Heart left ventricle (tissue), 16 donors: ENCODE measurements at regions not wholly inside any gene's neighbourhood (a gene's known extent, or its start where the extent isn't known, plus 50 kb on each side); places are given as distances from the start of the nearest gene placed in this dataset.
"Not testable (repeated sequence)": the region's sequence is repeated elsewhere in the genome, so short reads cannot be mapped to it uniquely, and the experiment has no call there.

ENCODE experiments used
- ATAC-seq, 4 donors: fragments of 200-7000 bp; cut with Tn5 transposase; one replicate each; pipeline ENCODE4 v1.9.1; 2020 to 2022; ENCODE audit warnings: moderate library complexity in 4 of 4, mild to moderate bottlenecking in 3 of 4, moderate number of reproducible peaks in 1 of 4
- DNase-seq, 5 donors: peaks; one replicate each; pipeline ENCODE4 v3.0.0-alpha.2; 2020
- H3K27ac ChIP-seq, 12 donors: fragments of 200-600 bp; sonication (generic) in 4 of 12; one replicate each; pipeline versions ENCODE4 v1.5.0 to v1.8.0; 2016 to 2022; ENCODE audit warnings: mild to moderate bottlenecking in 2 of 12
- H3K27me3 ChIP-seq, 9 donors: fragments of 200-600 bp; sonication (generic) in 2 of 9; one replicate each; pipeline versions ENCODE4 v1.5.1 to v1.8.0; 2016 to 2022; ENCODE audit warnings: mild to moderate bottlenecking in 3 of 9
- H3K36me3 ChIP-seq, 9 donors: fragments of 200-600 bp; sonication (generic) in 2 of 9; one replicate each; pipeline versions ENCODE4 v1.5.0 to v1.8.0; 2018 to 2022; ENCODE audit warnings: mild to moderate bottlenecking in 2 of 9
- H3K4me1 ChIP-seq, 12 donors: fragments of 200-600 bp; sonication (generic) in 4 of 12; one replicate each; pipeline versions ENCODE4 v1.5.0 to v1.8.0; 2016 to 2022; ENCODE audit warnings: mild to moderate bottlenecking in 3 of 12
- H3K4me3 ChIP-seq, 12 donors: fragments of 200-600 bp; sonication (generic) in 4 of 12; one replicate each; pipeline versions ENCODE4 v1.5.0 to v1.8.0; 2017 to 2022; ENCODE audit warnings: mild to moderate bottlenecking in 9 of 12, moderate library complexity in 4 of 12
- H3K9me3 ChIP-seq, 12 donors: fragments of 200-600 bp; sonication (generic) in 4 of 12; one replicate each; pipeline versions ENCODE4 v1.5.0 to v1.8.0; 2016 to 2022; ENCODE audit warnings: mild to moderate bottlenecking in 1 of 12
- CTCF ChIP-seq, 12 donors: fragments of 200-600 bp; sonication (generic) in 4 of 12; IDR thresholded peaks; one replicate each; pipeline versions ENCODE4 v1.5.0 to v1.8.0; 2018 to 2022; ENCODE audit warnings: antibody characterized with exemption in 12 of 12, mild to moderate bottlenecking in 5 of 12
- POLR2A ChIP-seq, 2 donors: fragments of 450-650 bp; IDR thresholded peaks; one replicate each; pipeline ENCODE4 v1.6.1; 2017; ENCODE audit warnings: antibody characterized with exemption in 2 of 2, mild to moderate bottlenecking in 2 of 2, moderate library complexity in 2 of 2
- WGBS, 4 donors: extraction: QIAGEN DNeasy Blood & Tissue Kit in 2 of 4; methylation state at CpG; one replicate each; pipeline versions ENCODE4 v1.1.5 to v1.1.7; 2013 to 2018; 5-methylcytosine and 5-hydroxymethylcytosine counted together
- intact Hi-C, 10 donors: fragments of 100-400 bp; cut with DNase I; formaldehyde crosslinking; loops; one replicate each; pipeline versions ENCODE4 v1.11.1 to v1.14.2; 2022
- donor health status: ischemic (EF 13 %, LVEDD 7.1; RV severe dilation, severe dysfunction).
- donor health status: healthy with polysubstance abuse.
- donor health status: DM: no; HTN: yes; CAD: no.
- donor health status: DM: no; HTN: no; CAD: no.
- donor health status: ischemic (EF 25% LVEDD 6.9; RV normal size, moderate dysfunction).
- donor health status: ischemic (EF 25% LVEDD 5.7; RV mildly dilated, moderate dysfunction).
- donor health status: healthy.
- donor health status: DM: yes; HTN: yes; CAD: no.
- donor health status: ischemic (EF 35%, LVEDD 5.7; RV mildly dilated, moderate dysfunction).
- donor health status: nonischemic (EF 11% LVEDD 7.7; RV severe dilation, severe dysfunction).
- donor health status: DM: yes; HTN: yes; CAD: no.
- donor health status: PGD.
- donor health status: ischemic (EF 29% LVEDD 5.4; RV normal size, mild dysfunction).
- donor health status: nonischemic (EF 23%, LVEDD 6.1; RV moderate dilation, normal function).

- no peak for TF ChIP-seq CTCF (IDR thresholded peaks at IDR 0.05)
- no peak for TF ChIP-seq POLR2A (IDR thresholded peaks at IDR 0.05)
- WGBS, 4 donors = 65 to 77% (median 71%) methylated on average over 3 to 6 of the region's 6 CpGs
- H3K36me3 ChIP-seq = no peaks in the 10 kb centered on the region
- no peak for DNase-seq
- no peaks in the 10 kb centered on the region for H3K9me3 ChIP-seq
- no peak overlapping the region for H3K4me3 ChIP-seq
- no peak overlapping the region for H3K27ac ChIP-seq
- intact Hi-C loops = no loop called here
- no peaks in the 10 kb centered on the region for H3K4me1 ChIP-seq
- no peak for ATAC-seq
- no peaks in the 10 kb centered on the region for H3K27me3 ChIP-seq
Measured at GRCh38 chr9:65449423-65449822, 164.4 kb upstream of the FOXD4L5 start.

GRCh38 chr9:65447146-65447545, 162.1 kb upstream of the FOXD4L5 start:
- intact Hi-C loops, H3K27ac ChIP-seq, H3K4me1 ChIP-seq, H3K4me3 ChIP-seq, H3K9me3 ChIP-seq, H3K36me3 ChIP-seq, ATAC-seq, H3K27me3 ChIP-seq: not testable (repeated sequence)
- WGBS, 4 donors = 63 to 79% (median 76%) methylated on average over 7 of the region's 7 CpGs
- peak in 1 of 5 donors; percentile 18 for DNase-seq

- H3K36me3 ChIP-seq, H3K27me3 ChIP-seq, H3K9me3 ChIP-seq, H3K27ac ChIP-seq, intact Hi-C loops, DNase-seq, H3K4me1 ChIP-seq, ATAC-seq, H3K4me3 ChIP-seq: not testable (repeated sequence)
- 65 to 79% (median 71%) methylated on average over 7 of the region's 7 CpGs for WGBS, 4 donors
Measured at GRCh38 chr9:65445991-65446390, 161.0 kb upstream of the FOXD4L5 start.

- no peak for ATAC-seq
- 57 to 78% (median 68%) methylated on average over 1 to 8 of the region's 8 CpGs for WGBS, 4 donors
- intact Hi-C loops = no loop called here
Measured at GRCh38 chr9:65444943-65445342, 159.9 kb upstream of the FOXD4L5 start.

GRCh38 chr9:65442116-65442515, 157.1 kb upstream of the FOXD4L5 start:
- peak in 1 of 5 donors; percentile 27 for DNase-seq
- H3K4me1 ChIP-seq, H3K27ac ChIP-seq, H3K27me3 ChIP-seq, H3K4me3 ChIP-seq, intact Hi-C loops, H3K36me3 ChIP-seq, H3K9me3 ChIP-seq: not testable (repeated sequence)
- peak in 1 of 4 donors; percentile 31 for ATAC-seq
- WGBS, 4 donors = 86 to 92% (median 90%) methylated on average over 11 to 12 of the region's 12 CpGs

More at GRCh38 chr9:65444943-65445342, 159.9 kb upstream of the FOXD4L5 start:
- no peak overlapping the region for H3K27ac ChIP-seq
- TF ChIP-seq CTCF (IDR thresholded peaks at IDR 0.05) (no peak), POLR2A (IDR thresholded peaks at IDR 0.05) (no peak)
- H3K4me1 ChIP-seq = no peaks in the 10 kb centered on the region
- H3K27me3 ChIP-seq = no peaks in the 10 kb centered on the region
- H3K36me3 ChIP-seq = no peaks in the 10 kb centered on the region
- H3K9me3 ChIP-seq = no peaks in the 10 kb centered on the region
- DNase-seq = no peak
- H3K4me3 ChIP-seq = no peak overlapping the region

GRCh38 chr9:65441324-65441920, 156.4 kb upstream of the FOXD4L5 start:
- H3K4me3 ChIP-seq, DNase-seq, ATAC-seq, H3K27ac ChIP-seq, H3K27me3 ChIP-seq, H3K36me3 ChIP-seq, H3K9me3 ChIP-seq, intact Hi-C loops, H3K4me1 ChIP-seq: not testable (repeated sequence)
- WGBS, 4 donors = 77 to 87% (median 85%) methylated on average over 9 to 10 of the region's 10 CpGs
